Epithelial cell of prostate (primary cell): ENCODE measurements at regions not wholly inside any gene's neighbourhood (a gene's known extent, or its start where the extent isn't known, plus 50 kb on each side); places are given as distances from the start of the nearest gene placed in this dataset.

Source experiments
- DNase-seq: peaks from one replicate; pipeline ENCODE4 v3.0.0-alpha.2; 2011; ENCODE audit warnings: low read depth, low spot score
- H3K27ac ChIP-seq: fragments of 450-650 bp; 2 replicates; pipeline ENCODE4 v1.5.1; 2017; ENCODE audit warnings: mild to moderate bottlenecking

DNA sequence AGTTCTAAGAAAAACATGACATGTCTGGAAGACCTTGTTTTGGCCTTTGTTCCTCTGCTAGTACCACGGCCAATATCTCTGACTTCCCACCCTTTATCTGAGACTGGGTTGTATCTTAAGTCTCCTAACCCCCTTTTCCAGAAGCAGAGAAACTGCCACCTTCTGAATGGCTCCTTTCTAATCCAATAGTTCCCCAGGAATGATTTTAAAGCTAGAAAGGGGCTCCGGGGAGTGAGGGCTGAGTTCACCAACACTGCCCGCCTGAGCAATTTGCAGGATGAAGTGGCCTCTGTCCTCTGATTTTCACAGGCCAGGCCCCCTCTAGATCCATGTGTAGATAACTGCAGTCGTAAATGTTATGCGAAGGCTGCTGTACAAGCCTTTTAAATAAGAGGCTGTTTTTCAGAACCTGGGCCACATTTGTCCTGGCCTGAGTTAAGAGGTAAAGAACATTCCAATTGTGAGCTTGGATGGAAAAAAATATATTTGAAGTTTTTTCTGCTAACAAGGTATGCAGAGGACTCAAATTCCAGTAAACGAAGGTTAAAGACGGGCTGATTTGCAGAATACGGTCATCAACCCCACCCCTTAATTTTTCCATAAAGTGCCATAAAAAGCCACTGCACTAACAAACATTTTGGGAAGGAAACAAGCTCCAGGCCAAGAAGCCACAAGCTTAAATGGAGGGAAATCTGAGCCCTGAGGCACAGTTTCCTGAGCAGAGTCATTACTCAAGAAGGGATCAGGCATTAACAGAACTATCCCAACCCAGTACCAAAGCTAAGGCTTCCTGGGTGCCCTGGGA, 117.0 kb upstream of the MAF start:
- no peak for DNase-seq

DNA sequence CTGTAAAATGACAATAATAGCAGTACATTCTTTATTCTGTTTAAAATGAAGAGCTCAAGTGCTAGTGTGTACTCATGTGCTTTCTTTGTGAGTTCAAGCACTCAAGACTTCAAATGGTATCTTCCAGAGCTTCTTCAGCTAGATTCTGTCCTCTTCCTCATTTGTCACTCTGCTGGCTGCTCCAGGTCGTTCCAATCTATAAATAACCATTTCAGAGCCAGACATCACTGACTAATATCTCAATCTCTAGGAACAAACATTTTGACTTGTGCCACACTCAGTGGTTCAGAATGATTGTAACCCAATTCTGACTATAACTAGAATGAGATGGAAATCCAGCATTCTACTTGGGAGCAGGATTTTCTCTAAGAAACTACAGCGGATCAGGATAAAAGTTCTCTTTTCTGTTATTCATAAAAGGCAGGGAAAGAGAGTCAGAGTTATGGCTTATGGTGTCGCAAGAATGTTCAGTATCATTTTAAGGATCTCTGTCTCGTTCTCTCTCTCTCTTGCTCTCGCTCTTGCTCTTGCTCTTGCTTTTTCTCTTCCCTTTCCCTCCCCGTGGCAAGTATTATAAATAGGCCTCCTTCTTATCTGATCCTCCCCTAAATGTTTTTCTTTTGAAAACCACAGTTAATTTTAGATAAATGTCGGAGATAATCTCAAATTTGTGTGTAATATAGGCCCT, 116.3 kb upstream of the MAF start:
- no peak overlapping the region for H3K27ac ChIP-seq
- DNase-seq: no peak

More for the DNA sequence above, 117.0 kb upstream of the MAF start:
- H3K27ac ChIP-seq: no peak overlapping the region

DNA sequence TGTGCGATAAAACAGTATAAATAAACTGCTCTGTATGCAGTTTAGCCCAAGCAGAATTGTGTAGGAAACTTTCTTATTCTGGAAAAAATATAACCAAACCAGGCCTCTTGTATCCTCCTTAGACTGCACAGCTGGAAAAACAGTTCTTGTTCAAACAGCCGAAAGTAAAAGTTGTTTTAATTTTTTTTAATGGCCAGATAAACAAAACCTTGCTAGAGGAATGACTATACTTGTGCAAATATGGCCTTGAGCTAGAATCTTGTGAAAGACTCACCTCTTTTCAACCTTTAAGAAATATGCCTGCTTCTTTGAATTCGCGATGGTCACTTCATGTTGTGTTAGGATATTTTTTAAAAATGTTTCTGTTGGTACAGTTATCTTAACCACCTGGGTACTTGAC, 114.5 kb upstream of the MAF start:
- no peak overlapping the region for H3K27ac ChIP-seq
- no peak for DNase-seq

DNA sequence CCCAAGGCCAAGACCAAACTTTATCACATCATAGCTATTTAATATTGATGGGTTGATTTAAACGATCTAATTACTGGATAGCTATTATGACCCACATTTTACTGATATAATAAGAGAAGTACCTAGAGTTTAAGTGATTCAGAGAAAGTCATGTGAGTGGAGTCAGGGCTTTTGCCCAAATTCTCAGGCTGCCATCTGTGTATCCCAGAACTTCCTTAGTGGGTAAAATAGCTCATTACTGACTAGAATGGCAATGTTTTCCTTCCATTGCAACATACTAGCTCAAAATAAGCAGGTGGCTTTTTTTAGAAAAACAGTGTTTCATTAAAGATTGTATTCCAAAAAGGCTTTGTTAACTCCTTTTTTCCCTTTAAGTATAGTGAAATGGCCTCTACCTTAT, 113.9 kb upstream of the MAF start:
- DNase-seq: no peak
- H3K27ac ChIP-seq: no peak overlapping the region

DNA sequence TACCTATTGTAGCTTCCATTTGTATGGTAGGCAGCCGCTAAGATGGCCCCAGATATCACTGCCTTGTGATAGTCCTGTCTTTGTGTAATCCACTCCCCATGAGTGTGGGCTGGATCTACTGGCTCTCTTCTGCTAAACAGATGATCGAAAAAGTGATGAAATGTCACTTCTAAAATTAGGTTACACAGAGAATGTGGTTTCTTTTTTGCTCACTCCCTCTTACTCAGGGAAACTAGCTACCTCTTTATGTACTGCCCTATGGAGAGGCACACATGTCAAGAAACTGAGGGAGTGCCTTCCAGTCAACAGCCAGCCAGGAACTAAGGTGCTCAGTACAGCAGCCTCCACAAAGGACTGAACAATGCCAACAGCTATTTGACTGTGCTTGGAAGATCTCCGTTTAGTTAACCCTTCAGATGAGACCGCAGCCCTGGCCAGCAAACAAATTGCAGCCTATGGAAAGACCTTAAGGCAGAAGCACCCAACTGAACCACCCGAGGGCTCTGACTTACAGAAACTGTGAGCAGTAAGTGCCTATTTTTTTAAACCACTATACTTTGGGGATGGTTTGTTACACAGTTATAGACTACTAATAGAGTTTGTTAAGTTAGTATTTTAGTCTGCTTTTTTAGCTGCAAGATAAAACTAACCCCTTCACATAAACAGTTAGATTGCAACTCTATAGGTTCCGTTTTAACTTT, 113.2 kb upstream of the MAF start:
- no peak for DNase-seq
- no peak overlapping the region for H3K27ac ChIP-seq

DNA sequence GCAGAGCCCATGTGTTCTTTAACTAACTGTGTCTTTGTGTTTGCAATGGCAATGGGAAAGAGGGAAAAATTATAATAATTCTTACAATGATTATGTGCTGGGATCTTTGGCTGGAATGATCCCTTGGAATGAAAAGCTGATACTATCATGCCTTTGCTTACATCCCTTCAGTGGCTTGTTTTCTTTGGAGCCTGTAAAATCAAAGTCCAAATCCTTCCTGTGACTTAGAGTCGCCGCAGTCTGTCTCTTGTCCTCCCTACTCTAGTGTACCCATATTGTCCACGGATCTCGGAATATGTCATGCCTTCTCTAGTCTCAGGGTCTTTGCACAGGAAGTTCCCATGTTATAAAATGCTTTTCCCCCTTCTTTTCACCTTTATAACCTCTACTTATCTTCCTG, 111.7 kb upstream of the MAF start:
- H3K27ac ChIP-seq: no peak overlapping the region

DNA sequence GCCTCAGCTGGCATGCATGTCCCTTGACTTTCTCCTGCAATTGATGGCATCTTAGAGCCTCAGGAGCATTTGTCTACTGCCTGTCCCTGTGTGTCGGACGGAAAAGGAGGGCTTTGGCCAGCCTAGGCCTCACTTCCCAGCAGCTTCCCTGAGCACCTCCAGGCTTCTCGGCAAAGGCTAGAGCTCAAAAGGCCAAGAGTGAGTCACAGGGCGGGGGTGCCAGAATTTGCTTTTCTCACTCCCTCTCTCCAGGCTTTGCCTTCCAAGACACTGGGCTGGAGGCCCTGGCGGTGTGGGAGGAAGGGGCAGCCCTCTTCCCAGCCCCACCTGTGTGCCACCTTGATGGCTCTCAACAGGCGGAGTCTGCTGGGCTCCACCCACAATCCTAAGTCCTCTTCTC, 107.3 kb upstream of the MAF start:
- no peak overlapping the region for H3K27ac ChIP-seq
- no peak for DNase-seq

More for the DNA sequence above, 111.7 kb upstream of the MAF start:
- no peak for DNase-seq

DNA sequence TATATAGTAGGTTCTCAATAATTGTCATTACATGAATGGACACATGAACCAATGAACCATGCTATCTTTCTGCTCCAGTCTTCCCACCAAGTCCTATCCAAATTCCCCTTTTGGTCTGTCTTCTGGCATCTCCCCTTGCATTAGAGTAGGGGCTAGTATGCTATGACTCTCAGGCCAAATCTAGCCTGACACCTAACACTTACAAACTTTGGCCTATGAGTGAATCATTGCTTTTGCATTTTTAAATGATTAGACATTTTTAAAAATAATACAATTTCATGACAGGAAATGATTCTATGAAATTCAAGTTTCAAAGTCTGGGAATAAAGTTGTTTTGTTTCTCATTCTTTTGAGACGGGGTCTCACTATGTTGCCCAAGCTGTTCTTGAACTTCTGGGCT, 102.5 kb upstream of the MAF start:
- no peak for DNase-seq
- no peak overlapping the region for H3K27ac ChIP-seq

DNA sequence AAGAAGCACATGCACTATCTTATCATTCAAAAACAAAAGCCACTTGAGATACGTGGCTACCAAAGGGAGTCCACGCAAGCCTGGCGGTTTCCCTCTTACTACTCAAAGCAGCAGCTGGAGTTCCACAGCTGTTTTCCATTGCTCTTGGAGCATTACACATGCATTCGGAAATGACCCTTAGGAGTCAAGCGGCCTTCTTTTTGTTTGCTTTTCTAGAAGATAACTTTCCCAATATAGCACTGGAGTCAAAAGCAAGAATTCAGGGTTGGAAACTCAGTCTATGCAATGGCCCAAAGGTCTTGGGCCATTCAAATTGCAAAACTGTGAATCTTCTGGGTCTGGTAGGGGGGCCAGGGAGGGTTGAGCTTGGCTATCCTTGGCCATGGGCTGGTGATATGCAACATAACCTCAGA, 97.8 kb upstream of the MAF start:
- no peak for DNase-seq

DNA sequence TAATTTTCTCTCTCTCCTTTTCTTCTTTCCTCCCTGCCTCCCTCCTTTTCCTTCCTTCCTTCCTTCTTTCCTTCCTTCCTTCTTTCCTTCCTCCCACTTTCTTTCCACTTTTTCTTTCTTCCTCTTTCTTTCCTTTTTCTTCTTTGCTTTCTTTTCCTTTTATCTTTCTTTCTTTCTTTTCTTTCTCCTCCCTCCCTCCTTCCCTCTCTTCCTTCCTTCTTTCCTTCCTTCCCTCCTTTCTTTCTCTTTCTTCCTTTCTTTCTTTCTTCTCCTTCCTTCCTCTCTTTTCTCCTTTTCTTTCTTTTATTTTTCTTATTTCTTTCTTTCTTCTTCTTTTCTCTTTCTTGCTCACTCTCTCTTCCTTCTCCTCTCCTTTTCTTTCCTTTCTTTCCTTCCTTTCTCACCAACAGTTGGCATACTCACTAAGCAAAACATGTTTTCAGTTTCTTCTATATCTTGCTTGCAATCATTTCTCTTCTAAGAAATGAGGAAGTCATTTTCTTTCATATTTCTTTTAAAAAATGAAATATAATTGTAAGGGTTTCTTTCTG, 97.1 kb upstream of the MAF start:
- DNase-seq: no peak
- no peak overlapping the region for H3K27ac ChIP-seq

More for the DNA sequence above, 97.8 kb upstream of the MAF start:
- H3K27ac ChIP-seq: no peak overlapping the region

DNA sequence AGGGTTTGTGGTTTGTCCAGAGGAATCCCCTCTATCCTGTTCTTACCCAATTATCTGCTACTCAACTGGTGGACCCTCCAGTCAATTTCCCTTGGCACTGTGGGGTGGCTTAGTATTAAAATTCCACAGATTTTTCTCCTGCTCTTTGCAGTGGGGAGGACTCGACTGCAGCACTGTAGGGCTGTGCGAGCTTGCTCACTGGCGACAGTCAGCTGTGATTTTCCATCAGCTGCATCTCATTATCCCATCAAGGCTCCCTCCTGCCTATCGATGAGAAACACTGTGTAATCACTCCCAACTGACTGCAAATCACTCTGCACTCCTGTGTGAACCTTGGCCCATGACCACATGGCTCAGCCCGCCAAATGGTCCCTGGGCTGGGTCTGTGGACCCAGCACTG, 90.5 kb upstream of the MAF start:
- DNase-seq: no peak
- H3K27ac ChIP-seq: no peak overlapping the region

DNA sequence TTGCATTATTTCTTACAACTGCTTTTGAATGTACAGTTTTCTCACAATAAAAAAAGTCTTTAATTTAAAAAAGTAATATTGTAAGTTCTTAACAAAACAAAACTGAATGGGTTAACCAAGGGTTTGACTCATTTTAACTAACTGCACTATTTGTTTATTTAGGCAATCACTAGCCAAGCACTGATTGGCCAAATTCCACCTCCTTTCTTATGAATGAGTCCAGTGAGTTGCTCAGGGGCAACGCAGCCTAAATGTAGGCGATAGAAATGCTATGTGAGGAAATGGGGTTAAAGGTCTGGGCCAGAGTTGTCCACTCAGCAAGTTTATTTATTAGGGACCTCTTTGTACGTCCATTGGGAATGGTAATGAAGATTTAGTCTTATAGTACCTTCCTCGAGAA, 89.6 kb upstream of the MAF start:
- no peak overlapping the region for H3K27ac ChIP-seq
- DNase-seq: no peak

DNA sequence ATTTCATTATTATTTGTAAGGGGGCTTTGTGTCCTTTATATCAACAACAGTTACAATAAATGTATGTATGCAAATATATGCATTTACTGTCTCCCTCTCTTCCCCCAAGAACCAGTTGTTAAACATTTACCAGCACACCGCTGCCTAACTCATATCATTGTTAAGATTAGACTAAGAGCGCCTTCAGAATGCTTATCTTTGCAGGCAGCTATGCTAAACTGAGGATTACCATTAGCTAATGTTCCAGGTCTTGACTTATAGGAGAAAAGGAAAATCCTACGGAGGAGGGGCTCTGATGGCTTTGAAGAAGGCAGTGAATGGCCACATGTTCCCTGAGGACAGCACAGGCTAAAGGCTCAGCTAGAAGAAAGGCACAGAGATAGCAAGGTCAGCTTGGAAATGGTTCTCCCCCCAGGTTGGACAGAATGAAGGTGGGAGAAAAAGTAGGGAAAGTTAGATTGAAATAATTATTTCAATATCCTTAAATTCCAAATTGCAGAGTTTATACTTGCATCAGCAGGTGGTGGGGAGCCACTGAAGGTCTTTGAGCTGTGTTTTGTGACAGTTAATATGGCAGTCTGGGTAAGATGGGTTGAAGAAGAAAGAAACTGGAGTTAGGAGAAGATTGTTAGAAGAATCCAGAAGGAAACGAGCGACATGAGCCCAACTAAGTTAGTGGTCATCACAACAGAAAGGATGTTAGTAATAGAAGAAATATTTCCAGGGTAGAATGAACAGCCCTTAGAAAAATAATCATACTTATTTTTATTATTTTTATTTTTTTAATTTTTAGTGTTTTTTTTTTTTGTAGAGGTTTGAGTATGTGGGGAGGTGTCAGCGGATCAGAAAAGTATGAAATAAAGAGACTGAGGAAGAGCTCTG, 87.0 kb upstream of the MAF start:
- DNase-seq: no peak
- no peak overlapping the region for H3K27ac ChIP-seq

DNA sequence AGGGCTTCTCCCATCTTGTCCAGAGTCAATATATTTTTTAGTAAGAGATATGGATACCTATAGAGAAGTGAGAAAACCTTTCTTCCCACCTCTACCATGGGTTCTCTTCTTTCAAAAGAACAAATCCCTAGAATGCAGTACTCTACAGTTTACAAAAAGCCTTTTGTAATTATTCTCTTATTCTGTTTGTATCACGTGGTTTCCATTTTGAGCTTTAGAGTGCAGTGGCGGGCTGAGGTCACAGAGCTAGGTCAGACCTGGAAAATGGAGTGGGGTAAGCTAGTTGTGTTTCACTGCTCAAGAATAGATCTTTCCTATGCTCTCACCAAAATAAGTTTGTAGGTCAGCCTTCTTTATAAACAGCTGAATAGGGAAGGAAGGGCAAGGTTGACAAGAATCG, 85.3 kb upstream of the MAF start:
- no peak overlapping the region for H3K27ac ChIP-seq
- DNase-seq: no peak

DNA sequence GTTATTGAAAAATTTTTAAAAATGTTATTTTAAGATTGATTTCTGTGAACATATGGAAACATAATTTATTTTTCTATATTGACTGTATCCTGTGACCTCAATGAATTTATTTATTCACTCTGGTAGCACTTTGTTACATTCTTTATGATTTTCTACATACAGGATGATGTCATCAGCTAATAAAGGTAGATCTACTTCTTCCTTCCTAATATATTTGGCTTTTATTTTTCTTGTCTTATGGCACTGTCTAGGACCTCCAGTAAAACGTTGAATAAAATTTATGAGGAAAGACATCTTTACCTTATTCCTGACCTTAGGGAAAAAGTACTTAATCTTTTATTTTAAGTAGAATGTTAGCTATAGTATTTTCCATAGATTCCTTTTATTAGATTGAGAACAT, 78.8 kb upstream of the MAF start:
- DNase-seq: no peak
- no peak overlapping the region for H3K27ac ChIP-seq

DNA sequence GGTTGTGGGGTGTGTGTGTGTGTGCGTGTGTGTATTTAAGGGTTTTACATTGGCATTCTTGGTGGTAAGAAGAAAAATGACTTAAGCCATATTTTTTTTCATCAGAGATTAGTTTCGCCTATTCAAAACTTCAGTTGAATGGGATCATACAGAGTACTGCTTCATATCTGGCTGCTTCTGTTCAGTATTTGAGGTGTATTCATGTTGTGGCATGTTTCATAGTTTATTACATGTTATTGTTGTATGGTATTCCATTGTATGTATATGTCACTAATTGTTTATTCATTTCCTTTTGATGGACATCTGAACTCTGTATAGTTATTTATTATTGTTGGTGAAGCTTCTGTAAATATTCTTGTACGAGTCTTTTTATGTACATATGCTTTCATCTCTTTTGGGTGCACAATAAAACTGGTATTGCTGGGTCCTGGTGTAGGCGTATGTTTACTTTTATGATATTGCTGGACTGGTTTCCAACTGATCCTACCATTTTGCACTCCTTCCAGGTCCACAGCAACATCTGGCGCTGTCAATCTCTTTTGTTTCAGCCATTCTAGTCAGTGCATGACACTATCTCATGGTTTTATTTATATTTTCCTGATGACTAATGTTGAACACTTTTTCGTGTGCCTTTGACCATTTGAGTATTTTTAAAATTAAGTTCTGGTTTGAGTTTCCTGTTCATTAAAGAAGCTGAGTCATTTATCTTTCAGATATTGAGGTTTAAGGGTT, 77.4 kb upstream of the MAF start:
- DNase-seq: peak; percentile 73
- H3K27ac ChIP-seq: peak overlapping the region; percentile 29

DNA sequence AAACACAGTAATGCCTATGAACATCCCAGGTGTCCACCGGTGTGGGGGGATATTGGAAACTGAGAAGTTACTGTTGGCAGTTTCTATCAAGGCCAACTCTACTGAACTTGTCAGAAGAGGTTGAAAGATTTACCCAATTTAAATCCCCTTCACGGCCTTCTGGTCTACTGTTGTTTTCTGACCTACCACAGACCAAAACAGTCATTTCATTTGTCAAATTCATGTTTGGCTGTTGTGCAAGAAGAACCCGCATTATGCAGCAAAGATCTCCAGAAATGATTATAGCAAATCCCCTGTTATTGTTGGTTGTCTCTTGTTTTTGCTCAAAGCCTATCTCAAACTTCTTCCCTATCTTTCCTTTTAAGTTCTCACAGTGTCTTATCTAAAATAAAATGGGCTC, 73.1 kb upstream of the MAF start:
- DNase-seq: no peak
- no peak overlapping the region for H3K27ac ChIP-seq

DNA sequence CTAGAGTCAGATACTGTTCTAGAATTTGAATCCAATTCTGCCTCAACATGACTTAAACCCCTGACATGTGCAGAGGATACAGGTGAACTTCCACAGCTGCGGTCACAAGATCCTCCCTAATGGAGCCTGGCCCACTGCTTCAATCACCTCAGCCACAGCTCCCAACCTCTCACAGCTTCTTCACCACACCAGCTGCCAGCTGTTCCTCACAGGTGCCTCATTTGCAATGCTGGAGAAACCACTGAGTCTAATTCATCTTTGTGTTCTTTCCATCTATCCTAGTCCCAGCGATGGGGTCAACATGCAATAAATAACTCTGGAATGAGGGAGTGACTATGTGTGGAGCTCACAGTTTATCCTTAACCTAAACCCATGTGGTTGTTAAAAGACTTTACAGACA, 72.0 kb upstream of the MAF start:
- DNase-seq: no peak
- H3K27ac ChIP-seq: no peak overlapping the region

DNA sequence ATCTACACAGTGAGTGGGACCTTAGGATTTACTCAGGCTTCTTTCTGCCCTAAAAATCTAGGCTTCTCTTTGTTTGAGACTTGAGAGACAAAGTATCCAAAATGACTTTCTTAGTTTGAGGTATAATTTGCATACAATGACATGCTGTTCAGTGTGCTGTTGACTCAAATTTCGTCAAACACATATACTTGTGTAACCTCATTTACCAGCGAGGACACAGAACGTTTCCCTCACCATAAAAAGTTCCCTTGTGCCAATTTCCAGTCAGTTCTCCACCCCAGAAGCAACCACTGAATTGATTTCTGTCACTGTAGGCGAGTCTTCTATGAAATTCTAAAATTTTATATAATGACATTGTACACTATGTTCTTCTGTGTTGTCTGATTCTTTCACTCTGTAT, 68.0 kb upstream of the MAF start:
- DNase-seq: no peak
- H3K27ac ChIP-seq: no peak overlapping the region
